Suprapubic skin (tissue), 4 donors: ENCODE measurements at regions not wholly inside any gene's neighbourhood (a gene's known extent, or its start where the extent isn't known, plus 50 kb on each side); places are given as distances from the start of the nearest gene placed in this dataset.
A peak's percentile ranks its signal among the peaks of the same experiment; 100 is the strongest.

Source experiments
- DNase-seq, 2 donors: peaks; one replicate each; pipeline ENCODE4 v3.0.0-alpha.2; 2019; ENCODE audit warnings: low spot score in 2 of 2
- H3K27ac ChIP-seq: fragments of 200-600 bp; sonication (generic); one replicate; pipeline ENCODE4 v1.5.1; 2019
- H3K27me3 ChIP-seq: fragments of 200-600 bp; sonication (generic); one replicate; pipeline ENCODE4 v1.5.1; 2019
- H3K36me3 ChIP-seq: fragments of 200-600 bp; sonication (generic); one replicate; pipeline ENCODE4 v1.5.1; 2019
- H3K4me1 ChIP-seq: fragments of 200-600 bp; sonication (generic); one replicate; pipeline ENCODE4 v1.5.1; 2019
- H3K4me3 ChIP-seq: fragments of 200-600 bp; sonication (generic); one replicate; pipeline ENCODE4 v1.5.1; 2019; ENCODE audit warnings: mild to moderate bottlenecking
- H3K9me3 ChIP-seq: fragments of 200-600 bp; sonication (generic); one replicate; pipeline ENCODE4 v1.5.1; 2019
- EP300 ChIP-seq: sonication (generic); formaldehyde crosslinking; IDR thresholded peaks from one replicate; pipeline ENCODE4 v1.6.1; 2017; ENCODE audit warnings: antibody characterized with exemption
- POLR2A ChIP-seq, 2 donors: fragments of 450-650 bp; IDR thresholded peaks; one replicate each; pipeline ENCODE4 v1.6.1; 2017; ENCODE audit warnings: antibody characterized with exemption in 2 of 2, mild to moderate bottlenecking in 2 of 2, moderate library complexity in 2 of 2
- POLR2AphosphoS5 ChIP-seq, 3 donors: sonication (generic); formaldehyde crosslinking; IDR thresholded peaks; one replicate each; pipeline ENCODE4 v1.6.1; 2017; ENCODE audit warnings: antibody characterized with exemption in 3 of 3
- WGBS: methylation state at CpG from one replicate; pipeline ENCODE4 v1.1.5; 2018; 5-methylcytosine and 5-hydroxymethylcytosine counted together
- TF ChIP-seq, protein P1 (sequence below), 2 donors: fragments of 200-600 bp in 1 of 2; fragments of 450-650 bp in 1 of 2; sonication (generic) in 1 of 2; IDR thresholded peaks; one replicate each; pipeline ENCODE4 v1.5.1; 2016 to 2019; ENCODE audit warnings: antibody characterized with exemption in 2 of 2, mild to moderate bottlenecking in 1 of 2, moderate library complexity in 1 of 2

DNA sequence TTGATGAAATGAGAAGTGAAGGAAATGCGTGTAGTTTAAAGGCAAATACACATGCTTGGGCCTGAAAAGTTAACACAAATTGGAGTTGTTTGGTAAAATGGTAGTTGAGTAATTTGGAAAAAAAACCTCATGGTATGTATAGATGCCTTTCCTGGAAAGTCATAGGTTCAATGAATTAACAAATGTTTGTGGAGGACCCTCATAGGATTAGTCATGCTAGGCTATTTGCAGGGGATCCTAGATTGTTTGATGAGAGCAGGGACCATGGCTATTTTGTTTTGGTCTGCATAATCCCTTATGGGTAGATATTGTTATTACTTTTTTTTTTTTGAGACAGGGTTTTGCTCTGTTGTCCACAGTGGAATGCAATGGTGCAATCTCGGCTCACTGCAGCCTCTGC, 93.5 kb upstream of the NR3C1 start:
- no peaks in the 10 kb centered on the region for H3K27me3 ChIP-seq
- H3K4me3 ChIP-seq, result no peak overlapping the region
- H3K27ac ChIP-seq, result no peak overlapping the region
- no peak for DNase-seq
- no peaks in the 10 kb centered on the region for H3K36me3 ChIP-seq
- WGBS, result 97% methylated on average over 2 of the region's 2 CpGs
- peaks cover 43% of the 10 kb centered on the region for H3K4me1 ChIP-seq
- no peaks in the 10 kb centered on the region for H3K9me3 ChIP-seq
- TF ChIP-seq, protein P1, sequence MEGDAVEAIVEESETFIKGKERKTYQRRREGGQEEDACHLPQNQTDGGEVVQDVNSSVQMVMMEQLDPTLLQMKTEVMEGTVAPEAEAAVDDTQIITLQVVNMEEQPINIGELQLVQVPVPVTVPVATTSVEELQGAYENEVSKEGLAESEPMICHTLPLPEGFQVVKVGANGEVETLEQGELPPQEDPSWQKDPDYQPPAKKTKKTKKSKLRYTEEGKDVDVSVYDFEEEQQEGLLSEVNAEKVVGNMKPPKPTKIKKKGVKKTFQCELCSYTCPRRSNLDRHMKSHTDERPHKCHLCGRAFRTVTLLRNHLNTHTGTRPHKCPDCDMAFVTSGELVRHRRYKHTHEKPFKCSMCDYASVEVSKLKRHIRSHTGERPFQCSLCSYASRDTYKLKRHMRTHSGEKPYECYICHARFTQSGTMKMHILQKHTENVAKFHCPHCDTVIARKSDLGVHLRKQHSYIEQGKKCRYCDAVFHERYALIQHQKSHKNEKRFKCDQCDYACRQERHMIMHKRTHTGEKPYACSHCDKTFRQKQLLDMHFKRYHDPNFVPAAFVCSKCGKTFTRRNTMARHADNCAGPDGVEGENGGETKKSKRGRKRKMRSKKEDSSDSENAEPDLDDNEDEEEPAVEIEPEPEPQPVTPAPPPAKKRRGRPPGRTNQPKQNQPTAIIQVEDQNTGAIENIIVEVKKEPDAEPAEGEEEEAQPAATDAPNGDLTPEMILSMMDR (IDR thresholded peaks at IDR 0.05), result no peak
- TF ChIP-seq POLR2A (IDR thresholded peaks at IDR 0.05) (no peak), EP300 (no peak), POLR2AphosphoS5 (IDR thresholded peaks at IDR 0.05) (no peak)

DNA sequence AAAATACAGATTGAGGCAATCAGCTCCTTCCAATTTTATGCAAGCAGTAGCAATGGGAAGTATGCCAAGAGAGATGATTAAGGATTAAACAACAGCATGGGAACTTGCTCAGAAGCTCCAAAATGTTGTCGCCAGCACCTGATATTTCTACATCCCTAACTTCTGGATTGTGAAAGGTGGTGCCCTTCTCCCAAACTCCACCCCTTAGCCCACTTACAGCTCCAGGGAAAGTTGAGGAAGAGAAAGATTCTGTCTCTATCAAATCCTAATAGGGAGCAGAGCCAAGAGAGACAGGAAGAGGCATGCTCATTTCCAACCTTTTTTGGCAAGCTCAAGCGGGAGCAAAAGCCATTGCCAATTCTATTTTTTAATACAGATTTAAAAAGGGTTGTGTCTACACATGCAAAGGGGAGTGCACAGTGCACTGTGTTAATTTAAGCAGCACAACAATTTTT, 92.4 kb upstream of the NR3C1 start:
- no peaks in the 10 kb centered on the region for H3K27me3 ChIP-seq
- no peak overlapping the region for H3K4me3 ChIP-seq
- TF ChIP-seq POLR2AphosphoS5 (IDR thresholded peaks at IDR 0.05) (peak in 1 of 3 donors; percentile 49), EP300 (no peak)
- TF ChIP-seq, protein P1 (IDR thresholded peaks at IDR 0.05), result no peak
- no peak for DNase-seq
- H3K36me3 ChIP-seq, result no peaks in the 10 kb centered on the region
- no peaks in the 10 kb centered on the region for H3K9me3 ChIP-seq
- H3K27ac ChIP-seq, result peak overlapping the region; percentile 73
- 5% methylated on average over 2 of the region's 2 CpGs for WGBS
- peaks cover 38% of the 10 kb centered on the region for H3K4me1 ChIP-seq

DNA sequence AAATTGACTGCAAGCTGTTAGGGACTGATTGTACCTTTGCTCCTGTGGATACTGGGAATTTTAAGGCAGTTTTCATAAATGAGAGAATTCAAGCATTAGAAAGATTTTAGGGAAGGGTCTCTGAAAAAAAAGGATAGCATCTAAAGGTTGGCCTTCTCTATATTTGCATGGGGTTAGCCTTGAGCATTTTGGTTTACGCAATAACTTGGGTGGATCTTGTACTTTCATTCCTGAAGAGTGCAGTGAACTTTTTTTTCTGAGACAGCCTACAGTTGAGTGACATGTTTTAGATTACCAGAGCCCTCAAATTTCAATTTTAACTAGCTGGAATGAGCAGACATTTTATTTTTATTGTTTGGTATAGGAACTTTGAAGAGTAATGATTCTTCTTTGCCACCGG, 91.6 kb upstream of the NR3C1 start:
- WGBS, result 49% methylated on average over 2 of the region's 2 CpGs
- DNase-seq, result no peak
- Histone ChIP-seq H3K27ac (peak overlapping the region; percentile 73), H3K4me1 (peaks cover 33% of the 10 kb centered on the region), H3K27me3 (no peaks in the 10 kb centered on the region), H3K4me3 (no peak overlapping the region), H3K9me3 (no peaks in the 10 kb centered on the region), H3K36me3 (no peaks in the 10 kb centered on the region)
- TF ChIP-seq, protein P1 (IDR thresholded peaks at IDR 0.05), result no peak
- no peak for TF ChIP-seq EP300

DNA sequence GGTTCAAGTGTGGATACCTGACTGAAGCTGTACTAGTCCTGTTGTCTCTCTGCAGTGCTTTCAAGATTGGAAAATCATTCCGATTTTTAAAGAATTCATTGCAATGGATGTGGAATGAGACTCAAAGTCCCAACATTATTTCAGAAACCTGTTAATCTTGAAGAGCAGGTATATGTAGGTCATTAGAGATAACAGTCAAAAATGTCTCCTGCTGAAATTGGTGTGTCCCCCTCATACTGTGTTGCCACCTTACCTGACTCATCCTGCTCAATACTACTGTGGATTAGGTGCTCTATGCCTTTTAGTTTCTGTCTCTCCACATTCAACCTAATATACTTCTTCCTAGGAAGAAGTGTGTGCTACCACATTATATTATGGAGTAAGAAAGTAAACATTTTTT, 91.1 kb upstream of the NR3C1 start:
- 65% methylated on average over 1 of the region's 1 CpG for WGBS
- Histone ChIP-seq H3K36me3 (no peaks in the 10 kb centered on the region), H3K27ac (peak overlapping the region; percentile 43), H3K4me1 (peaks cover 33% of the 10 kb centered on the region), H3K27me3 (no peaks in the 10 kb centered on the region), H3K9me3 (no peaks in the 10 kb centered on the region), H3K4me3 (no peak overlapping the region)
- no peak for DNase-seq
- TF ChIP-seq, protein P1 (IDR thresholded peaks at IDR 0.05), result no peak

DNA sequence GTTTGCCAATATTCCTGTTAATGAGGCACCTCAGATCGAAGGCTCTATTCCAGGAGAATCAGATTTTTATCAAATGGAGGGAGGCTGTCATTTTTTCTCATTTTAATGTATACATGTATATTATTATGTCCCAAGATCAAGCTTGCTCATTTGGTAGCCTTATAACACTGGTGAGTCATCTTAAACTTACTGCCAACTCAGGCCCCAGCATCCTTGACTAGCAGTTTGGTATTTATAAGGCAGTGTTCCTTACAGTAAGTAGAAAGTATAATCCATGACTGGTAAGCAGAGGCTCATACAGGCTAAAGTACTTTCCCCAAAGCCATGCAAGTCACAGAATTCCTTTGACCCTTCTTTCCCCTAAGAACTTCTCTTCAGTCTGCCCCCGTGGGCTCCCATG, 90.7 kb upstream of the NR3C1 start:
- Histone ChIP-seq H3K4me1 (peaks cover 33% of the 10 kb centered on the region), H3K27me3 (no peaks in the 10 kb centered on the region), H3K27ac (peak overlapping the region; percentile 43), H3K4me3 (no peak overlapping the region), H3K36me3 (no peaks in the 10 kb centered on the region), H3K9me3 (no peaks in the 10 kb centered on the region)
- TF ChIP-seq POLR2A (IDR thresholded peaks at IDR 0.05) (no peak), EP300 (no peak), POLR2AphosphoS5 (IDR thresholded peaks at IDR 0.05) (no peak)
- TF ChIP-seq, protein P1 (IDR thresholded peaks at IDR 0.05), result no peak
- DNase-seq, result no peak
- 71% methylated on average over 2 of the region's 2 CpGs for WGBS
